Kasumi-1 (cell line): ENCODE measurements at regions not wholly inside any gene's neighbourhood (a gene's known extent, or its start where the extent isn't known, plus 50 kb on each side); places are given as distances from the start of the nearest gene placed in this dataset.
A peak's percentile ranks its signal among the peaks of the same experiment; 100 is the strongest.
"Not testable (repeated sequence)": the region's sequence is repeated elsewhere in the genome, so short reads cannot be mapped to it uniquely, and the experiment has no call there.

Source experiments
- DNase-seq, 2 experiments: peaks; one replicate each; lab custom pipeline; 2025; lab: John Stamatoyannopoulos, UW

GRCh38 chr12:89062996-89063395 lies 289.3 kb downstream of the DUSP6 start:
- no peak for DNase-seq

- DNase-seq: peak; percentile 11 to 30
Observed at GRCh38 chr12:89059721-89060541, 292.4 kb downstream of the DUSP6 start.

- DNase-seq: no peak
Observed at GRCh38 chr12:89059056-89059455, 293.2 kb downstream of the DUSP6 start.

- no peak for DNase-seq
Observed at GRCh38 chr12:89058402-89058801, 293.9 kb downstream of the DUSP6 start.

- not testable (repeated sequence) for DNase-seq
Observed at GRCh38 chr12:89053817-89054216, 298.5 kb downstream of the DUSP6 start.

GRCh38 chr12:89051065-89051677 lies 301.1 kb downstream of the DUSP6 start:
- DNase-seq: peak; percentile 74 to 86

GRCh38 chr12:89047856-89048418 lies 304.4 kb downstream of the DUSP6 start:
- no peak for DNase-seq

GRCh38 chr12:89041078-89041477 lies 311.2 kb downstream of the DUSP6 start:
- DNase-seq: peak; percentile 25 to 36

- peak; percentile 85 to 86 for DNase-seq
Observed at GRCh38 chr12:89040146-89040964, 311.9 kb downstream of the DUSP6 start.

- no peak for DNase-seq
Observed at GRCh38 chr12:89038831-89039512, 313.3 kb downstream of the DUSP6 start.

GRCh38 chr12:89033062-89033461 lies 319.2 kb downstream of the DUSP6 start:
- no peak for DNase-seq

- DNase-seq: no peak
Observed at GRCh38 chr12:89029961-89030360, 322.3 kb downstream of the DUSP6 start.

GRCh38 chr12:89024580-89024979 lies 327.7 kb downstream of the DUSP6 start:
- DNase-seq: no peak

- DNase-seq: no peak
Observed at GRCh38 chr12:89023936-89024335, 328.4 kb downstream of the DUSP6 start.

GRCh38 chr12:89020689-89021088 lies 331.6 kb downstream of the DUSP6 start:
- DNase-seq: no peak

GRCh38 chr12:89020121-89020480 lies 332.2 kb downstream of the DUSP6 start:
- no peak for DNase-seq

GRCh38 chr12:89019439-89020120 lies 332.7 kb downstream of the DUSP6 start:
- DNase-seq: peak; percentile 90 to 96

GRCh38 chr12:89016970-89017778 lies 335.1 kb downstream of the DUSP6 start:
- peak; percentile 84 to 91 for DNase-seq

- DNase-seq: no peak
Observed at GRCh38 chr12:89015419-89015818, 336.9 kb downstream of the DUSP6 start.

- no peak for DNase-seq
Observed at GRCh38 chr12:88998421-88998820, 353.9 kb downstream of the DUSP6 start.
